ENCODE measurements at regions not wholly inside any gene's neighbourhood (a gene's known extent, or its start where the extent isn't known, plus 50 kb on each side); places are given as distances from the start of the nearest gene placed in this dataset.
"Not testable (repeated sequence)": the region's sequence is repeated elsewhere in the genome, so short reads cannot be mapped to it uniquely, and the experiment has no call there.

GRCh38 chr4:100880011-100880410, 362.2 kb upstream of the EMCN start:
- no peak overlapping the region for H3K27ac ChIP-seq (ENCODE audit: low read depth, low read length, severe bottlenecking)
- WGBS, 2 experiments (ENCODE audit: insufficient coverage in 2 of 2), result 43 to 70% methylated on average over 1 of the region's 1 CpG

GRCh38 chr4:100879471-100879870, 361.6 kb upstream of the EMCN start:
- 100% methylated on average over 1 of the region's 1 CpG for WGBS, 2 experiments (ENCODE audit: insufficient coverage in 2 of 2)
- no peaks in the 10 kb centered on the region for H3K36me3 ChIP-seq (ENCODE audit: control insufficient read depth, insufficient read depth, low read length)
- no peaks in the 10 kb centered on the region for H3K9me3 ChIP-seq (ENCODE audit: control insufficient read depth, low read length)
- H3K4me3 ChIP-seq (ENCODE audit: extremely low read depth, insufficient read depth, low read length, poor library complexity, severe bottlenecking), result no peak overlapping the region
- H3K4me1 ChIP-seq (ENCODE audit: control insufficient read depth, insufficient read depth, low read length, poor library complexity, severe bottlenecking), result peaks cover 3% of the 10 kb centered on the region
- no peak overlapping the region for H3K27ac ChIP-seq (ENCODE audit: low read depth, low read length, severe bottlenecking)

More at GRCh38 chr4:100880011-100880410, 362.2 kb upstream of the EMCN start:
- Histone ChIP-seq H3K4me3 (ENCODE audit: extremely low read depth, insufficient read depth, low read length, poor library complexity, severe bottlenecking) (no peak overlapping the region), H3K9me3 (ENCODE audit: control insufficient read depth, low read length) (no peaks in the 10 kb centered on the region), H3K36me3 (ENCODE audit: control insufficient read depth, insufficient read depth, low read length) (no peaks in the 10 kb centered on the region), H3K4me1 (ENCODE audit: control insufficient read depth, insufficient read depth, low read length, poor library complexity, severe bottlenecking) (peaks cover 3% of the 10 kb centered on the region)

- no peak overlapping the region for H3K27ac ChIP-seq (ENCODE audit: low read depth, low read length, severe bottlenecking)
- no peaks in the 10 kb centered on the region for H3K9me3 ChIP-seq (ENCODE audit: control insufficient read depth, low read length)
- peaks cover 3% of the 10 kb centered on the region for H3K4me1 ChIP-seq (ENCODE audit: control insufficient read depth, insufficient read depth, low read length, poor library complexity, severe bottlenecking)
- H3K4me3 ChIP-seq (ENCODE audit: extremely low read depth, insufficient read depth, low read length, poor library complexity, severe bottlenecking), result no peak overlapping the region
- no peaks in the 10 kb centered on the region for H3K36me3 ChIP-seq (ENCODE audit: control insufficient read depth, insufficient read depth, low read length)
Measured at GRCh38 chr4:100876546-100876945, 358.7 kb upstream of the EMCN start.

GRCh38 chr4:100875296-100876068, 357.7 kb upstream of the EMCN start:
- Histone ChIP-seq H3K27ac (ENCODE audit: low read depth, low read length, severe bottlenecking) (no peak overlapping the region), H3K9me3 (ENCODE audit: control insufficient read depth, low read length) (no peaks in the 10 kb centered on the region), H3K36me3 (ENCODE audit: control insufficient read depth, insufficient read depth, low read length) (no peaks in the 10 kb centered on the region), H3K4me3 (ENCODE audit: extremely low read depth, insufficient read depth, low read length, poor library complexity, severe bottlenecking) (no peak overlapping the region), H3K4me1 (ENCODE audit: control insufficient read depth, insufficient read depth, low read length, poor library complexity, severe bottlenecking) (peaks cover 3% of the 10 kb centered on the region)
- 90 to 100% methylated on average over 3 of the region's 4 CpGs for WGBS, 2 experiments (ENCODE audit: insufficient coverage in 2 of 2)

- H3K4me1 ChIP-seq (ENCODE audit: control insufficient read depth, insufficient read depth, low read length, poor library complexity, severe bottlenecking), result no peaks in the 10 kb centered on the region
- H3K27ac ChIP-seq (ENCODE audit: low read depth, low read length, severe bottlenecking), result no peak overlapping the region
- 82 to 86% methylated on average over 3 of the region's 3 CpGs for WGBS, 2 experiments (ENCODE audit: insufficient coverage in 2 of 2)
- no peak overlapping the region for H3K4me3 ChIP-seq (ENCODE audit: extremely low read depth, insufficient read depth, low read length, poor library complexity, severe bottlenecking)
- no peaks in the 10 kb centered on the region for H3K9me3 ChIP-seq (ENCODE audit: control insufficient read depth, low read length)
- no peaks in the 10 kb centered on the region for H3K36me3 ChIP-seq (ENCODE audit: control insufficient read depth, insufficient read depth, low read length)
Measured at GRCh38 chr4:100872811-100873210, 355.0 kb upstream of the EMCN start.

- 91 to 97% methylated on average over 4 of the region's 8 CpGs for WGBS, 2 experiments (ENCODE audit: insufficient coverage in 2 of 2)
- Histone ChIP-seq H3K4me3 (ENCODE audit: extremely low read depth, insufficient read depth, low read length, poor library complexity, severe bottlenecking) (no peak overlapping the region), H3K27ac (ENCODE audit: low read depth, low read length, severe bottlenecking) (no peak overlapping the region), H3K9me3 (ENCODE audit: control insufficient read depth, low read length) (no peaks in the 10 kb centered on the region), H3K36me3 (ENCODE audit: control insufficient read depth, insufficient read depth, low read length) (no peaks in the 10 kb centered on the region), H3K4me1 (ENCODE audit: control insufficient read depth, insufficient read depth, low read length, poor library complexity, severe bottlenecking) (no peaks in the 10 kb centered on the region)
Measured at GRCh38 chr4:100870940-100871772, 353.3 kb upstream of the EMCN start.

GRCh38 chr4:100869276-100869675, 351.5 kb upstream of the EMCN start:
- no peaks in the 10 kb centered on the region for H3K9me3 ChIP-seq (ENCODE audit: control insufficient read depth, low read length)
- no peak overlapping the region for H3K4me3 ChIP-seq (ENCODE audit: extremely low read depth, insufficient read depth, low read length, poor library complexity, severe bottlenecking)
- H3K4me1 ChIP-seq (ENCODE audit: control insufficient read depth, insufficient read depth, low read length, poor library complexity, severe bottlenecking), result no peaks in the 10 kb centered on the region
- no CpG with 5 or more reads among the region's 1 CpG for WGBS, 2 experiments (ENCODE audit: insufficient coverage in 2 of 2)
- no peak overlapping the region for H3K27ac ChIP-seq (ENCODE audit: low read depth, low read length, severe bottlenecking)
- no peaks in the 10 kb centered on the region for H3K36me3 ChIP-seq (ENCODE audit: control insufficient read depth, insufficient read depth, low read length)

GRCh38 chr4:100868281-100868680, 350.5 kb upstream of the EMCN start:
- H3K4me1 ChIP-seq (ENCODE audit: control insufficient read depth, insufficient read depth, low read length, poor library complexity, severe bottlenecking); H3K4me3 ChIP-seq (ENCODE audit: extremely low read depth, insufficient read depth, low read length, poor library complexity, severe bottlenecking); H3K27ac ChIP-seq (ENCODE audit: low read depth, low read length, severe bottlenecking); H3K36me3 ChIP-seq (ENCODE audit: control insufficient read depth, insufficient read depth, low read length); H3K9me3 ChIP-seq (ENCODE audit: control insufficient read depth, low read length): not testable (repeated sequence)
- whole genome bisulfite sequencing, 2 experiments (ENCODE audit: insufficient coverage in 2 of 2), result 67 to 79% methylated on average over 4 of the region's 4 CpGs

GRCh38 chr4:100852326-100852725, 334.5 kb upstream of the EMCN start:
- H3K4me1 ChIP-seq (ENCODE audit: control insufficient read depth, insufficient read depth, low read length, poor library complexity, severe bottlenecking), result no peaks in the 10 kb centered on the region
- no peaks in the 10 kb centered on the region for H3K36me3 ChIP-seq (ENCODE audit: control insufficient read depth, insufficient read depth, low read length)
- H3K9me3 ChIP-seq (ENCODE audit: control insufficient read depth, low read length), result no peaks in the 10 kb centered on the region
- WGBS, 2 experiments (ENCODE audit: insufficient coverage in 2 of 2), result 100% methylated on average over 1 of the region's 1 CpG; no CpG with 5 or more reads in 1 of the 2 experiments
- H3K4me3 ChIP-seq (ENCODE audit: extremely low read depth, insufficient read depth, low read length, poor library complexity, severe bottlenecking), result no peak overlapping the region
- no peak overlapping the region for H3K27ac ChIP-seq (ENCODE audit: low read depth, low read length, severe bottlenecking)

- H3K4me3 ChIP-seq (ENCODE audit: extremely low read depth, insufficient read depth, low read length, poor library complexity, severe bottlenecking), result no peak overlapping the region
- 82 to 86% methylated on average over 2 to 3 of the region's 3 CpGs for WGBS, 2 experiments (ENCODE audit: insufficient coverage in 2 of 2)
- H3K4me1 ChIP-seq (ENCODE audit: control insufficient read depth, insufficient read depth, low read length, poor library complexity, severe bottlenecking), result no peaks in the 10 kb centered on the region
- no peaks in the 10 kb centered on the region for H3K36me3 ChIP-seq (ENCODE audit: control insufficient read depth, insufficient read depth, low read length)
- H3K27ac ChIP-seq (ENCODE audit: low read depth, low read length, severe bottlenecking), result no peak overlapping the region
- H3K9me3 ChIP-seq (ENCODE audit: control insufficient read depth, low read length), result no peaks in the 10 kb centered on the region
Measured at GRCh38 chr4:100849319-100849718, 331.5 kb upstream of the EMCN start.

- Histone ChIP-seq H3K4me3 (ENCODE audit: extremely low read depth, insufficient read depth, low read length, poor library complexity, severe bottlenecking) (no peak overlapping the region), H3K36me3 (ENCODE audit: control insufficient read depth, insufficient read depth, low read length) (no peaks in the 10 kb centered on the region), H3K4me1 (ENCODE audit: control insufficient read depth, insufficient read depth, low read length, poor library complexity, severe bottlenecking) (no peaks in the 10 kb centered on the region), H3K27ac (ENCODE audit: low read depth, low read length, severe bottlenecking) (no peak overlapping the region), H3K9me3 (ENCODE audit: control insufficient read depth, low read length) (no peaks in the 10 kb centered on the region)
- 63 to 83% methylated on average over 2 of the region's 2 CpGs for WGBS, 2 experiments (ENCODE audit: insufficient coverage in 2 of 2)
Measured at GRCh38 chr4:100848841-100849240, 331.0 kb upstream of the EMCN start.

Measured in mesodermal cell (in vitro differentiated cells).